ENCODE measurements at regions not wholly inside any gene's neighbourhood (a gene's known extent, or its start where the extent isn't known, plus 50 kb on each side); places are given as distances from the start of the nearest gene placed in this dataset.

DNA sequence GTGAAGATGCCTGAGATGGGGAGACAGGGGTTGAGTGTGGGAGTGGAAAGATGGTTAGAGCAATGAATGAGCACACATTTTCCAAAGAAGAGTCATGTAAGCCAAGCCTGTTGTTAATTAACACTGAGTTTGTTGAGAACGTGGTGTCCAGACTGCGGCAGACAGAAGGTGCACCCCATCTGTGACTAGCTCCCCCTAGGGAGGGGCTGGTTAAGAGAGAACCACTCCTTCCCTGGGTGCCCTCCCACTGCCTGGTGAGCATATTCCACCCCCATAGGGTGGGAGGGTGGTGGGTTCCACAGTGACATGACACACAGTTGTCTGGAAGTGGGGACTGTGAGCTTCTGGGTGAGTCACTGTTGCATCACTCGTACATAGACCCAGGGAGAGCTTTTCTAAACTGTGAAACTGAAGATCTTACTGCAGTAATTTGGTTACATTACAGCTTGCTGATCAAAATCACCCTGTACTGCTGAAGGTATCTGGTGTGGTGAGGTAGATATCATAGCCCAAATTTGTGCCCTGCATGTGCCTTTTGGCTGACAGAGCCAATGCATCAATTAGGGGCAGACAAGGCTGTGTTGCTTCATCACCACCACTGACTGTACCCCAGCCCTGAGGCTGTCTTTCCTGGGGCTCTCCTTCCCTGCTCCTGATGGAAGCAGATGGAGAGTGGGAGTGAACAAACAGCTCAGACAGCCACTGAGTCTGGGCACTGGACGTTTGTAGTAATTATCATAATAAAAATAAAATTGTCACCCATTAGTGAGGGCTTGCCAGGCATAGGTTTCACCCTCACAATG lies 150.9 kb downstream of the EMP1 start:
- TF ChIP-seq, protein P1, sequence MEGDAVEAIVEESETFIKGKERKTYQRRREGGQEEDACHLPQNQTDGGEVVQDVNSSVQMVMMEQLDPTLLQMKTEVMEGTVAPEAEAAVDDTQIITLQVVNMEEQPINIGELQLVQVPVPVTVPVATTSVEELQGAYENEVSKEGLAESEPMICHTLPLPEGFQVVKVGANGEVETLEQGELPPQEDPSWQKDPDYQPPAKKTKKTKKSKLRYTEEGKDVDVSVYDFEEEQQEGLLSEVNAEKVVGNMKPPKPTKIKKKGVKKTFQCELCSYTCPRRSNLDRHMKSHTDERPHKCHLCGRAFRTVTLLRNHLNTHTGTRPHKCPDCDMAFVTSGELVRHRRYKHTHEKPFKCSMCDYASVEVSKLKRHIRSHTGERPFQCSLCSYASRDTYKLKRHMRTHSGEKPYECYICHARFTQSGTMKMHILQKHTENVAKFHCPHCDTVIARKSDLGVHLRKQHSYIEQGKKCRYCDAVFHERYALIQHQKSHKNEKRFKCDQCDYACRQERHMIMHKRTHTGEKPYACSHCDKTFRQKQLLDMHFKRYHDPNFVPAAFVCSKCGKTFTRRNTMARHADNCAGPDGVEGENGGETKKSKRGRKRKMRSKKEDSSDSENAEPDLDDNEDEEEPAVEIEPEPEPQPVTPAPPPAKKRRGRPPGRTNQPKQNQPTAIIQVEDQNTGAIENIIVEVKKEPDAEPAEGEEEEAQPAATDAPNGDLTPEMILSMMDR (conservative IDR thresholded peaks at IDR 0.05; ENCODE audit: low read depth, low read length) = no peak
- no peak overlapping the region for H3K4me3 ChIP-seq (ENCODE audit: low read length)
- no peak for DNase-seq (ENCODE audit: low read depth)

DNA sequence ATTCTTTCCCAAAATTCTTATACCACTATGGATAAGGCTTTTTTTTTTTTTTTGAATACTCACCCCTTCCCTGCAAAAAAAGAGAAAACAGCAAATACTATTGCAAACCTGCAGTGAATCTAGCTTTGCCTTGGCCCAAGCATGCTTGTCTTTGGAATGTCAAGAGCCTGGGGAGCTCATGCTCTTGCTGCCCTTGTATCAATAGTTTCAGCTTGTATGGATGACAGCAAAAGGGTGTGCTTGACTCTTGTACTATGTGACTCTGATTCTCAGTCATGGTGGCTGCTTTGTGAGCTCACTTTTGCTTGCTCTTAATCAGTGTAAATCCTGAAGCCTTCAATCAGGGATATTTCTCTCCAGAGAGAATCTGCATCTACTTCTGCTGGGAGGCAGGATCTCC lies 149.2 kb downstream of the EMP1 start:
- TF ChIP-seq, protein P1 (conservative IDR thresholded peaks at IDR 0.05; ENCODE audit: low read depth, low read length) = no peak
- no peak for DNase-seq (ENCODE audit: low read depth)
- no peak overlapping the region for H3K4me3 ChIP-seq (ENCODE audit: low read length)

DNA sequence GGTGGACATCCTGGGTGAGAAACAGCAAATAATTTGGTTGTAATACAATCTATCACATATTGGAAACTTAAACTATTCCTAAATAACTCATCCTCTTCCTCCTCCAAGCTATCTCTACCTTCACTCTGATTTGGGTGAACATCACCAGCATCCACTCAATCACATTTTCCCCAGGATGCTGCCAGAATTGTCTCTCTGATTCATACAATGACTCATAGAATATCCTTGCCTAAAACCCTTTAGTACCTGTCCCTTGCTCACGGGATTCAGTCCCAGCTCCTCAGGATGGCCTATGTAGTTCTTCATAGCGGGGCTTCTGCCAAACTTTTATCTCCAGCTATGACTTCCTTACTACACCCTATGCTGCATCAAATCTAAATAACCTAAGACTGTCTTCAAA lies 146.8 kb downstream of the EMP1 start:
- DNase-seq (ENCODE audit: low read depth) = no peak
- H3K4me3 ChIP-seq (ENCODE audit: low read length) = no peak overlapping the region
- TF ChIP-seq, protein P1 (conservative IDR thresholded peaks at IDR 0.05; ENCODE audit: low read depth, low read length) = no peak

DNA sequence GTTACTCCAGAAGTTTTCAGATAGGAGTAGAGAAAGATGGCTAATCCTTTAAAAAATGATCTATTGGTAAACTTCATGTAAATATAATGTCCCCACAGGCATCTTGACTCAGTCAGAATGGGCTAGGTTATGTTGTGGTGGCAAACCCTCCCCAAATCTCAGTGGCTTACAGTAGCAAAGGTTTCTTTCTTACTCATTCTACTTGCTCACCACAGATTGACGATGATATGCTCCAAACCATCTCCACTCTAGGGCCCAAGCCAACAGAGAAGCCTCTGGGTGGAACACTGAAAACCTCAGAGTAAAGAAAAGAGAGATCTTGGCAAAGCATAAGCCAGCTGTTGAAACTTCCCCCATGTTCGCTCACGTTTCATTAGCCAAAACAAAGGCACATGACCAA lies 146.4 kb downstream of the EMP1 start:
- TF ChIP-seq, protein P1 (conservative IDR thresholded peaks at IDR 0.05; ENCODE audit: low read depth, low read length) = no peak
- DNase-seq (ENCODE audit: low read depth) = no peak
- no peak overlapping the region for H3K4me3 ChIP-seq (ENCODE audit: low read length)

DNA sequence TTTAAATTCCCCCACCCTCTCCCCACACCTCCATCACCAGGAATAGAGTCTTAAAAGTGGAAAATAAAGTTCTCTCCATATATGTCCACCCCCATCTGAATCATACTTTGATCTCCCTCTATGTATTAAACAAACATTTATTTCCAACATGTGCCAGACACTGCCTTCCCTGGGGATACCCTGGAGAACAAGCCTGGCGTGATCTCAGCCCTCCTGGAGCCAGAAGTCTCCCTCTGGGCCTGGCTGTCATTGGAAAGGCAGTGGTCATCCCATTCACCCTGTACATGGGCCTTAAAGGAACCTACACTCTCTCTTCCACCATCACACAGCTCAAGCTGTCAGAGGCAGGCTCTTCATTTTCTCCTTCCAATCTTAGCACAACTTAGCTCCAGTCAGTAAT lies 143.6 kb downstream of the EMP1 start:
- no peak overlapping the region for H3K4me3 ChIP-seq (ENCODE audit: low read length)
- no peak for DNase-seq (ENCODE audit: low read depth)
- TF ChIP-seq, protein P1 (conservative IDR thresholded peaks at IDR 0.05; ENCODE audit: low read depth, low read length) = no peak

DNA sequence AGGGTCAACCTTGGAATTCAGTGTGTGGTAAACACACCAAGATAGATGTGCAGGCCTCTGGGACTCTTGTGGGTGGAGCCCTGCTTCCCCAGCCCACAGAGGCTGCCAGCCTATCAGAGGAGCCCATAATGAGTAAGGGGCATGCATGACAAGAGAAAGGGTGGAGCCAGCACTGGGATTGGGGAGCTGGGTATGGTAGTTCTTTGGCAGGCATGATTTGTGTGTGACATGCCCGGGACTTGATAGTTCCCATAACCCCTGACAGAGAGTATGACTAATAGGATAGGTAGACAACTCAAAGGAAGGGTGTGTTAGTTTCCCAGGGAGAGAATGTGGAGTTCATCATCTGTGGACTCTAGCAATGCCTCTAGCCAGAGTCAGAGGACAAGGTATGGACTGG lies 143.0 kb downstream of the EMP1 start:
- TF ChIP-seq, protein P1 (conservative IDR thresholded peaks at IDR 0.05; ENCODE audit: low read depth, low read length) = no peak
- no peak for DNase-seq (ENCODE audit: low read depth)

DNA sequence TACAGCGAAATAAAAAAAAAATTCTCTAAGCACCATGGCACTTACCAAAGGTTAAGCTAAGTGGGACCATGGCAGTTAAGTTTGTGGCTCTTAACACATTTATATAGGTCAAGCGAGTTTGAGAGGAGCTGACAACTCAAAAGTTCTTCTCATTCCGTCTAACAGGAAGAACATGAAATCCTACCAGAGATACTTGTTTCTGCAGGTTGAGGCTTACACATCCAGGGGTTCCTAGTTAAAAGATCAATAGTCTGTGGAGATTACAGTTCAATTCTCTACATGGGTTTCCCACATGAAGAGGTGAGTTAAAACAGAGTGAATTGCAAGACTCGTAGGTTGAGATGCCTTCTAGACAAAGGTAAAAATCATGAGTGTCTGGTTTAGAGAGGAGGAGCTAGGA lies 142.6 kb downstream of the EMP1 start:
- no peak for DNase-seq (ENCODE audit: low read depth)
- no peak overlapping the region for H3K4me3 ChIP-seq (ENCODE audit: low read length)
- TF ChIP-seq, protein P1 (conservative IDR thresholded peaks at IDR 0.05; ENCODE audit: low read depth, low read length) = no peak

More for the DNA sequence above, 143.0 kb downstream of the EMP1 start:
- no peak overlapping the region for H3K4me3 ChIP-seq (ENCODE audit: low read length)
